ENCODE measurements at regions not wholly inside any gene's neighbourhood (a gene's known extent, or its start where the extent isn't known, plus 50 kb on each side); places are given as distances from the start of the nearest gene placed in this dataset.

DNA sequence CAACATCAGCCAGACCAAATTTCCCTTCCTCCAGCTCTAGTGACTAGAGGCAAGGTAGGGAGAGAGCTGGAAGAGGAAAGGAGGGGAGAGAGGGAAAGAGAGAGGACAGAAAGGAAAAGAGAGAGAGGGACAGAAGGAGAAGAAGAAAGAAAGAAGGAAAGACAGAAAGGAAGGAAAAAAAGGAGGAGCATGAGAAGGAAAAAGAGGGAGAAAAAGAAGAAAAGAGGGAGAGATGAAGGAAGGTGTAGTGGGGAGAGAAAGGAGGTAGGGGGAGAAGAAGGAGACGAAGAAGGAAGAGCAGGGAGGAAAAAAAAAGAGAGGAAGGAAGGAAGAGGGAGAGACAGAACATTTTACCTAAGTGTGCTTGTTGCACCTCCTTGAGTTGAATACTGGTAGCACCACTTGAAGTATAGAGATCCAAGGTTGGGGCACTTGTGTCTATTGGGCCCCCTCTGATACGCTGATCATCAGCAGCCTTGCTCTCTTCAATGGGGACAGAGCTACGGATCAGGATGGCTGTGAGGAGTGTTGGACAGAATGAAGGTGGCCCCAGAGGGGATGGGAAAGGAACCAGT lies 232.5 kb downstream of the SUDS3 start:
- DNase-seq, result no peak

- no peak for DNase-seq
These were observed 234.9 kb downstream of the SUDS3 start for GRCh38 chr12:118611295-118611694.

DNA sequence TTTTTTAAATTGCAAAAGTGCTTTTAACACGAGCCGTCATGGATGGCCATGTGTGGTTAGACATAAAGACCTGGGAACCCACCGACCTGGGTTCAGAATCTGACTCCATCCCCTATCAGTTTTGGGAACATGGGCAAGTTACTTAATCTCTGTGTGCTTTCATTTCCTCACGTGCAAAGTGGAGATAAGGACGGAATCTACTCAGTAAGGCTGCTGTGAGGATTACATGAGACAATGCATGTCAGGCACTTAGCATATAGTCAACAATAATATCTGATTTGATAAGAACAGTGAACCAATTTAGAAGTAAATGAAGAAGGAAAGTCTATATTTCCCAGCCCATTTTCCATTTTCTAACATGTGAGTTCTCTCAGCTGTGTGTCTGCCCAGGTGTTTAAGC lies 235.4 kb downstream of the SUDS3 start:
- no peak for DNase-seq

- no peak for DNase-seq
These were observed 241.5 kb downstream of the SUDS3 start for GRCh38 chr12:118617611-118618450.

GRCh38 chr12:118618695-118619094 lies 242.3 kb downstream of the SUDS3 start:
- DNase-seq, result no peak

DNA sequence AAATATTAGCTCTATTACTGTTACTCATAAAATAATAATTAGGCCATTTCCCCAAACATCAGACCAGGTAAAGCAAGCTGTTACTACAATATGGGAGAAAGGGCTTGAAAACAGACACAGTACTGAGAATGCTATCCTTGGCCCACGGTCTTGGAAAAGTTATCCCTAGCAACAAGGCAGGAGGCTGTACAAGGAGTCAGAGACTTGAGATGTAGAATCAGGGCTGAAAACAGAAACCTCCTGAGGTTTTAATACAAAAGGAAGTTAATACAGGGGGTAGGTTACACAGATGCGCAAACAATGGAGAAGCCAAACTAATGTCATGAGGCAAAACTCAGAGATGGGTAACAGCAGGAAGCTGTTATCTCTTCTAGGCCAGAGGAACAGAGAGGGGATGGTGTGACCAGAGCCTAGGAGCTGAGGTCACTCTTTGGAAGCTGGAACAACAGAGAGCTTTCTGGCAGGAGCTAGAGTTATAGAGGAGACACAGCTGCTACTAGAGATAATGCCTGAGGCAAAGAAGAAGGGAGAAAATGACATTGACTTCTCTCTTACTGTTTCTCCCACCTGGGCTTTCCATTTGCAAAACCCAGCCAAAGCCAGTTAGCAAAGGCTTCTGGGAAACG lies 248.8 kb downstream of the SUDS3 start:
- DNase-seq, result no peak

DNA sequence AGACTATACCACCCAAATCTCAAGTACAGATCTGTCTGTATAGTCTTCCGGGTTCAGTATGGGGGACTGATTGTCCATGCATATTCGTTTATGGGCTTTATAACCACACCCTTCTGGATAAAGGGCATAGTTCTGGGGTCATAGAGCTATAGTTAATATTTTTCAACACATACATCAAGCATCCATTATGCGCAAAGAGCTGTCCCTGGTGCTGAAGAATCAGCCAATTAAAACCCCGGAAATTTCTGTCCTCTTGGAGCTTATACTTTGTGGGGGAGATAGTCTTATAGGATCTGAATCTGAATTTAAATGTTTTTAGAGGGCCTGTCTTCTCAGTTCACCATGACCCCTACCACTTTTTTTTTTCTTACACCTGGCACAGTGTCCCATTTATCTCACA lies 256.7 kb downstream of the SUDS3 start:
- no peak for DNase-seq

DNA sequence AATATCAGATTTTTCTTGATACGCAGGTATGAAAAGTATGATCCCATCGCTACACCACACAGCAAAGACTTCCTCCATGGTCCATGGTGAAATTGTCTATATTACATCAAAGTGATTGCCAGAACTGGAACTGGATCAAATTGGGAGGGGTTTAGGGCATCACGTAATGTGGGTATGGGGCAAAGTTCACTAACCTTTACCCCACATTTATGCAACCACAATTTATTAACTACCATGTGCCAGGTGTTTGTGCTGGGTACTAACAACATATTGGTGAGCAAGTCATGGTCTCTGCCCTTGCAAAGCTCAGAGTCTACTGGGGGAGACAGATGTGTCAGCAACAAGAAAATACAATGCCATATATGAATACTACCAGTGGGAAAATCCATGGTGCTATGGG lies 258.9 kb downstream of the SUDS3 start:
- DNase-seq, result no peak

DNA sequence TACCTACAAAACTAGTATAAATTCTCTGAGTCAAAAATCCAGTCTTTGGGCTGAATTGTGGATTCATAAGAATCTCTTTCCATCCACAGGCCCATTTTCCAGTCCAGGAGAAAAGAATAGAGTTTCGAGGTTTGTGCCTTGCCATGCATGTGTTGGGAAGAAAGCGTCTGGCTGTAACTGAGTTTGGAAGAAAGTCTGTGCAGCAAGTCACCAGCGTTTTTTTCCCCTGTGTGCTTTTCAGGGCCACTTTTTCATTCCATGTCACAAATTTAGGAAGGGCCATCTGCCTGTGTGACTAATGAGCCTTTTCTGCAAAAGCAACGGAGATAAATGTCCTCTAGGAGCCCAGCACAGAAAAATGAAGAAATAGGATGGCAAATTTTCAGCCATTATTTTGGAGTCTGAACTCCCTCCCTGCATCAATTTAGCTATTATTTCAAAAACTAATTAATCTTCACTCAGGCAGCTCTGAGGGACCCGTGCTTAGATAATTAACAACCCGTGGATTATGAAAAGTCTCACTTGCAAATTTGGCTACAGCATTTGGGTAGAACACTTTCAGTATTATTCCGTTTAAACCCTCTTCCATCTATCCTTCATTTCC lies 261.5 kb downstream of the SUDS3 start:
- no peak for DNase-seq

DNA sequence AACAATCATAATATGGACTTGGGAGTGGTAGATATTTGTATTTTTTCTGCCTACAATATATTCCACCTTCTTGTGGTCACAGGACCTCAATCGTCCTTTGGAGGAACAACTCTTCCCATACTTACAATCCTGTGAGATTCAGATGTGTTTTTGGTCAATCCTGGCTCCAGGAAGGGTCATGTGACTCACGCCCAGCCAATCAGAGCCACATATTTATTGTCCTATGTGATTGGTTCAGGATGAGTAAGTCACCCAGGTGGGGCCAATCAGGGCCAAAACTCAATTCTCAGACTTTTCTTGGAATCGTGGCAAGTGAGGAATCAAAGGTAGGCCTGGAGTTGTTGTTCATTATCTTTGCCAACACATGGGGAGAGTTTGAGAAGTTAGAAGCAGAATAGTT lies 264.9 kb downstream of the SUDS3 start:
- DNase-seq, result no peak

DNA sequence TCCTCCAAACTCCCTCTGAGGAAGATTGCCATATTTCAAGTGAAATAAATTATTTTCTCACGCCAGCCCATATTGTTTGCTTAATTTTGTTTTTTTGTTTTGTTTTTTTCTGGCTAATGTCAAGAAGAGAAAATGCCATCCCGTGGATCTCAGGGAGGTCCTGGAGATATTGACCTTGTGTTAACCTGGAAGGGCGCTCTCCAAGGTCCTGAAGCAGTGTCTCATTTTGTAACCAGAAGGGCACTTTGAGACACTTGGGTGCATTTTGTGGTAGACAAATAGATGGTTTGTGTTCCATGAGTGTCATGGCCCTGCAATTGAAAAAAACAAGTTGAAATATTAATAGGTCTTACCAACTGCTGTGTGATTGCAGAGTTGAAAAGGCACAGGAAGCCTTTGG lies 268.9 kb downstream of the SUDS3 start:
- no peak for DNase-seq

- no peak for DNase-seq
These were observed 273.6 kb downstream of the SUDS3 start for GRCh38 chr12:118649765-118650585.

DNA sequence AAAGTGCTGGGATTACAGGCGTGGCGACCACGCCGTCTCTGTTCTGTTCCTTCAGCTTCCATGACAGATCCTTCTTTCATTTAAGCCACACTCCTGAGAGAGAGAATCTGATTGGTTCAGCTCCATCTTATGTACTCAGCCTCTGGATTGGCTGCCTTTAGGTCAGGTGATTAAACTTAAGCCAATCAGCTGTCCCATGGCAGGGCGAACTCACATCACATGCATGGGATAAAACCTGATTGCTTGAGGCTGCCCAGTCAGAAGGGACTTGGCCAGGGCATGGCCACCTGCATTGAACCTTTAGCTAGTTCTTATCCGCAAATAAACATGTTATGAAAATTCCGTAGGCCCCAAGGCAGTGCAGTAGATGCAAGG lies 274.2 kb downstream of the SUDS3 start:
- DNase-seq, result no peak

DNA sequence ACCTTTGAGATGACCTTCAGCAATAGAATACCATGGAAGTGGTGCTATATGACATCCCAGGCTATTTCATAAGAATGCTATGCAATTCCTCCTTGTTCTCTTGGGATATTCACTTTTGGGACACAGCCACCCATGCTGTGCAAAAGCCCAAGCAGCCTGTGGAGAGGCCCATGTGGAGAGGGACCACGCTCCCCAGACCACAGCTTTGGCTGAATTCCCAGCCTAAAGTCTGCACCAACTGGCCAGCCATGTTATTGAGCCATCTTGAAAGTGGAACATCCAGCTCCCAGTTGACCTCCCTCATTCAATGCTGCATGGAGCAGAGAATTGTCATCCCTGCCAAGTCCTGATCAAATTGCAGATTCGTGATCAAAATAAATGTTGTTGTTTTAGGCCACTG lies 275.1 kb downstream of the SUDS3 start:
- no peak for DNase-seq

GRCh38 chr12:118655588-118655987 lies 279.2 kb downstream of the SUDS3 start:
- no peak for DNase-seq

DNA sequence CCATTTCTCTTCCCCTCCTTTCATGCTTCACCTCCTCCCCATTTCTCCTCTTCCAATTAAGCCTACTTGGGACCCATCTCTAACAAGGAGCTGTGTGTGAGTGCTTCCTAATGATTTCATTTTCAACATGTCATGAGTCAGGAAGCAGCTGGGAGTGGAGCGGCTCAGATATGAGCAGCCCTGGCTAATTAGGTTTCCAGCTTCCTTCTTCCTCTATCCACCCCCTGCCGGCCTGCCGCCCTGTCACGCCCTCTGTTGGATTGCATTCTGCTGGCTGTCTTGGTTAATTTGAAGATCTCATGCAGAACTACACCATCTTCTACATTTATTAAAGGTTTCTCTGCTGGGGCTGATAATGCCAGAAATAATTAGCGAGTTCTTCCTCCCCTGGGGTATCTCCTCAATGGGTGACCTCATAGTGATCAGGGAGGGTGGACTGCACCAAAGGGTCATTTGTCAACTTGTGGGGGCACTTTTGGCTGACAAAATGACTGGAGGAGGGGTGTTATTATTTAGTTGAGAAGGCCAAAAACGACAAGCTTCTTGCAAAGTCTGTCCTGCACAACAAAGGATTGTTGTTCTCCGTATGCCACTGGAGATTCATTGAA lies 300.9 kb upstream of the SRRM4 start:
- no peak for DNase-seq

- no peak for DNase-seq
These were observed 298.7 kb upstream of the SRRM4 start for GRCh38 chr12:118682656-118683055.

DNA sequence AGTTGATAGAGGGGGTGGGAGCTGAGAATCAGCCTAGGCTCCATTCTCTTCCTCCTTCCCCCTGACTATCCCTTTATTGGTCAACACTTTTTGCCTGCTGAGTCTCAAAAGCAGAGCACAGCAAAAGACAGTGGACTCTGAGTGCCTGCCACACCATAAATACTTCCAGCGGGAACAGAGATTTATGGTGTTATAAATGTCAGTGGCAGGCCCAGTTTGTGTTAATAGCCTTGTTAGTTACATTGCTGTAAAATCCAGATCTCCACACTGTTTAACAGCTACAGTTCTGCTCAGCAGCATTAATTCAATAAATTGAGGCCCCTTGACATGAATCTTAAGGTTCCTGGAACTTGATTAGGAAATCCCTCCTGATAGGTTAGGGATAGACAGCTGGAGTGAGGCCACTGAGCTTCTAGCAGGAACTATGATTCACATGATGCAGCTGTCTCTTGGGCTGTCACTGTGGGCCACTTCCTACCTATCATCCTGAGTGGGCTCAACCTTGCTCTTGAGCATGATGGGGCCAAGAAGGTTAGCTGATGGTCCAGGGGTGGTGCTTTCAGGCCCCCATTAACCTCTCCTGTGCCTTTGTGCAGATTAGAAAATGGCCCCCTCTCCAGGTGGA lies 295.2 kb upstream of the SRRM4 start:
- DNase-seq, result no peak

- no peak for DNase-seq
These were observed 291.5 kb upstream of the SRRM4 start for GRCh38 chr12:118689793-118690192.

GRCh38 chr12:118690506-118690905 lies 290.8 kb upstream of the SRRM4 start:
- peak; percentile 82 for DNase-seq

DNA sequence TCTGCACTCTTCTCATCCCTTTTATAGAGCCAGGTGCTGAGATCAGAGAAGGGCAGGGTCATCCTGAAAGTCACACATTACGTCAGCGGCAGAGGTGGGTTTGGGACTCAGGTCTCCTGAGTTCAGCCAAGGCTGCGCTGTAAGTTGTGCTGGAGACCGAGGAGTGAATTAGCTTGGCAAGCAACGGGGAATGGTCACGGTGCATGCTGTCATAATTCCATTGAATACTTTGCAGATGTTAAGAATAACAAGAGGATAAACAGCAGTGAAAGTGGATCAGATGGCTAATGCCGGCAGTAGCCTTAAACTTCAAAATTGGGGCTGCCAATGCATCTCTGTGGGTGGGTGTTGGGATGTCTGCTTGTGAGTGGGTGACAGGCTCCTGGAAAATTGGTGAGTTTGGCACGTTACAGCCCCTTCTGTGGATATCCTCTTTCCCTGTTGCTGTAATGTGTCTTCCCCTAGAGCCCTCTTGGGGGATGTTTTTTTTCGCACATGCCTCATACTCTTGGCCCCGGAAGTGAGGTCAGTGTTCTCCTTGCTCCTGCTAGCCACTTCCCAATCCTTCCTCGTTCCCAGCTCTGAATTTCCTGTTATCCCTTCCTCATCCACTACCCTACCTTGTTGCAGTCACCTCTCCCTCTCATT lies 287.1 kb upstream of the SRRM4 start:
- DNase-seq, result no peak

All from skin of body (tissue), 1 donor.